ENCODE measurements at regions not wholly inside any gene's neighbourhood (a gene's known extent, or its start where the extent isn't known, plus 50 kb on each side); places are given as distances from the start of the nearest gene placed in this dataset.

- no peak for TF ChIP-seq CTCF (IDR thresholded peaks at IDR 0.05; ENCODE audit: insufficient read depth, low read depth, low read length)
- no peak for TF ChIP-seq EZH2 (IDR thresholded peaks at IDR 0.05; ENCODE audit: insufficient read depth, low read length)
Measured at GRCh38 chr20:10848810-10849370, 175.1 kb upstream of the JAG1 start.
